HuH-7.5 (cell line): ENCODE measurements at regions not wholly inside any gene's neighbourhood (a gene's known extent, or its start where the extent isn't known, plus 50 kb on each side); places are given as distances from the start of the nearest gene placed in this dataset.
A peak's percentile ranks its signal among the peaks of the same experiment; 100 is the strongest.
"Not testable (repeated sequence)": the region's sequence is repeated elsewhere in the genome, so short reads cannot be mapped to it uniquely, and the experiment has no call there.

ENCODE experiments used
- DNase-seq: peaks from one replicate; pipeline ENCODE4 v3.0.0; 2011; ENCODE audit warnings: low spot score

- DNase-seq = no peak
Observed at GRCh38 chr1:79293611-79294010, 287.1 kb upstream of the ADGRL4 start.

GRCh38 chr1:79290927-79291474, 284.5 kb upstream of the ADGRL4 start:
- DNase-seq = no peak

- no peak for DNase-seq
Observed at GRCh38 chr1:79287982-79288381, 281.5 kb upstream of the ADGRL4 start.

- DNase-seq = no peak
Observed at GRCh38 chr1:79285667-79286066, 279.1 kb upstream of the ADGRL4 start.

- no peak for DNase-seq
Observed at GRCh38 chr1:79283451-79283850, 276.9 kb upstream of the ADGRL4 start.

GRCh38 chr1:79281442-79281841, 274.9 kb upstream of the ADGRL4 start:
- no peak for DNase-seq

- DNase-seq = no peak
Observed at GRCh38 chr1:79271759-79272158, 265.2 kb upstream of the ADGRL4 start.

GRCh38 chr1:79264975-79265818, 258.7 kb upstream of the ADGRL4 start:
- DNase-seq = no peak

- DNase-seq = no peak
Observed at GRCh38 chr1:79264285-79264684, 257.8 kb upstream of the ADGRL4 start.

GRCh38 chr1:79262745-79263258, 256.3 kb upstream of the ADGRL4 start:
- no peak for DNase-seq

- peak; percentile 32 for DNase-seq
Observed at GRCh38 chr1:79259390-79260336, 253.1 kb upstream of the ADGRL4 start.

- DNase-seq = no peak
Observed at GRCh38 chr1:79255421-79255820, 248.9 kb upstream of the ADGRL4 start.

- no peak for DNase-seq
Observed at GRCh38 chr1:79252598-79252997, 246.1 kb upstream of the ADGRL4 start.

GRCh38 chr1:79239840-79240239, 233.3 kb upstream of the ADGRL4 start:
- no peak for DNase-seq

- DNase-seq = no peak
Observed at GRCh38 chr1:79235301-79236002, 228.9 kb upstream of the ADGRL4 start.

GRCh38 chr1:79232818-79233217, 226.3 kb upstream of the ADGRL4 start:
- no peak for DNase-seq

GRCh38 chr1:79230751-79231150, 224.2 kb upstream of the ADGRL4 start:
- DNase-seq = not testable (repeated sequence)

- DNase-seq = no peak
Observed at GRCh38 chr1:79226963-79227362, 220.4 kb upstream of the ADGRL4 start.

- no peak for DNase-seq
Observed at GRCh38 chr1:79224537-79224936, 218.0 kb upstream of the ADGRL4 start.

GRCh38 chr1:79220509-79220908, 214.0 kb upstream of the ADGRL4 start:
- DNase-seq = no peak

- DNase-seq = no peak
Observed at GRCh38 chr1:79215311-79215710, 208.8 kb upstream of the ADGRL4 start.

GRCh38 chr1:79207786-79208185, 201.3 kb upstream of the ADGRL4 start:
- no peak for DNase-seq
